GM12864 (cell line): ENCODE measurements at regions not wholly inside any gene's neighbourhood (a gene's known extent, or its start where the extent isn't known, plus 50 kb on each side); places are given as distances from the start of the nearest gene placed in this dataset.

Experiments used
- DNase-seq: peaks from one replicate; pipeline ENCODE4 v3.0.0-alpha.2; 2011; ENCODE audit warnings: low read depth
- H3K4me3 ChIP-seq: 2 replicates; pipeline ENCODE4 v1.5.1; 2011; ENCODE audit warnings: mild to moderate bottlenecking, low read depth, low read length, control low read depth
- TF ChIP-seq, protein P1 (sequence below): IDR thresholded peaks from 2 replicates; pipeline ENCODE4 v1.5.1; 2011; ENCODE audit warnings: low read depth, mild to moderate bottlenecking, moderate library complexity, low read length, control low read depth, inconsistent platforms; ENCODE audit errors: missing control alignments

DNA sequence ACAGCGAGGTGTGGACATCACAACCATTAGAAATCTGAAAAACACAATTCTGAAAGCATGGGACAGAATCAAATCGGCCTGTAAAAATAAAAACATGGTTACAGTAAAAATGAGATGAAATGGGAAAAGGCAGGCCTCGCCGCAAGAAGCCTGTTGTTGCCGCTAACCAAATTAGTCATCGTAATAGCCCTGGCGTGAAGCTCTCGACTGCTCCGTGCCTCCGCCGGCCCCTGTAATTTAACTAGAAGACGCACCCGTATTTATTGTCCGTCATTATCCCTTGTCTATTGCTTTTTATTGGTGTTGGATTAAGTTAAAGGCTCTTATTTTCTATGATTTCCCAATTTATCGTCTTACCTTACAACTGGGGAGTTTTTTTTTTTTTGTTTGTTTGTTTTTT, 334.6 kb upstream of the EEF2KMT start:
- no peak for DNase-seq
- TF ChIP-seq, protein P1, sequence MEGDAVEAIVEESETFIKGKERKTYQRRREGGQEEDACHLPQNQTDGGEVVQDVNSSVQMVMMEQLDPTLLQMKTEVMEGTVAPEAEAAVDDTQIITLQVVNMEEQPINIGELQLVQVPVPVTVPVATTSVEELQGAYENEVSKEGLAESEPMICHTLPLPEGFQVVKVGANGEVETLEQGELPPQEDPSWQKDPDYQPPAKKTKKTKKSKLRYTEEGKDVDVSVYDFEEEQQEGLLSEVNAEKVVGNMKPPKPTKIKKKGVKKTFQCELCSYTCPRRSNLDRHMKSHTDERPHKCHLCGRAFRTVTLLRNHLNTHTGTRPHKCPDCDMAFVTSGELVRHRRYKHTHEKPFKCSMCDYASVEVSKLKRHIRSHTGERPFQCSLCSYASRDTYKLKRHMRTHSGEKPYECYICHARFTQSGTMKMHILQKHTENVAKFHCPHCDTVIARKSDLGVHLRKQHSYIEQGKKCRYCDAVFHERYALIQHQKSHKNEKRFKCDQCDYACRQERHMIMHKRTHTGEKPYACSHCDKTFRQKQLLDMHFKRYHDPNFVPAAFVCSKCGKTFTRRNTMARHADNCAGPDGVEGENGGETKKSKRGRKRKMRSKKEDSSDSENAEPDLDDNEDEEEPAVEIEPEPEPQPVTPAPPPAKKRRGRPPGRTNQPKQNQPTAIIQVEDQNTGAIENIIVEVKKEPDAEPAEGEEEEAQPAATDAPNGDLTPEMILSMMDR: no peak
- no peak overlapping the region for H3K4me3 ChIP-seq

DNA sequence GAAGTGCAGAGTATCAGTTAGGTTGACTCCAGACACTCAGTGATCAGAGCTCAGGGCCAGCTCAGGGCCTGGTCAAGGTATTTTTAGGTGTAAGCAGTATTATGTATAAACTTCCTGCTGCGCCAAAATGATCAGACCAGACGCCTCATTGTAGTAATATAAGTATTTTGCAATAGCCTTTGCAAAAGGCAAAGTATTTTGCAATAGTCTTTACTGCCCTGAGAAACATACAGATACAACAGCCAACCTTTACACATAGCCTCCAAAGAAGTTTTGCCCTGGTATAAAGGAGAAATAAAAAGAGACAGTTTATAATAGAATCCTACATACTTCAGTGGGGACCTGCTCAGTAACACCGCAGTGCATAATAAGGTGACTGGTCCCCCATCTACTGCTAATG, 333.0 kb upstream of the EEF2KMT start:
- H3K4me3 ChIP-seq: no peak overlapping the region
- TF ChIP-seq, protein P1: no peak
- DNase-seq: no peak

DNA sequence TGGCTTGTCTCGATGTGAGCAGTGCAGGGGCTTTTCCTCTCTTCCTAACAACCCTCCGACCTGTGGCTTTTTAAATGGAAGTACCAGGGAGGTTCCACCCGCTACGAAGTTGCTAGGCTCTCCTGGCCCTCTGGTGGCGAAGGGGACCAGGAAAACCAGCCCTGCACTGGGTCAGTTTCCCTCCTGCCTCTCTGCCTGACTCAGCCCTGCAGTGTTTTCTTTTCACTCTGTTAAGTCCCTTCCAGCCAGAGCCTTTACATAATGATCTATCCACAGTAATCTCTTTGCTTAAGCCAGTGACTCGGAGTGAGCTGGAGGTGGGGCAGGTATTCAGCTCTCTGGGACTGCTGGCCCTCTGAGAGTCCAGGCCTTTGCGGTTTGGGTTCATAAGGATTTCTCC, 331.3 kb upstream of the EEF2KMT start:
- H3K4me3 ChIP-seq: no peak overlapping the region
- no peak for DNase-seq
- TF ChIP-seq, protein P1: no peak

DNA sequence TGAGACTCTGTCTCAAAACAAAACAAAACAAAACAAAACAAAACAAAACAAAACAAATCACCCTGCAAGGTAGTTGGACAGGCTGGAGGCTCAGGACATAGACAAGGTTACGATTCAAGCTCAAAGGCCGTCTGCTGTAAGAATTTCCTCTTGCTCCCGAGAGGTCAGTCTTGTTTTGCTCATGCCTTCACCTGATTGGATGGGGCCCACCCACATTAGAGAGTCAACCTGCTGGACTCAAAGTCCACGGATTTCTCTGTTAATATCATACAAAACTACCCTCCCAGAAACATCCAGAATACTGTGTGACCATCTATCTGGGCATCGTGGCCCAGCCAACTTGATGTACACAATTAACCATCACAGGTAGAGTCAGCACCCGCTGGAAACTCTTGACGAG, 330.0 kb upstream of the EEF2KMT start:
- DNase-seq: no peak
- no peak overlapping the region for H3K4me3 ChIP-seq
- TF ChIP-seq, protein P1: no peak

DNA sequence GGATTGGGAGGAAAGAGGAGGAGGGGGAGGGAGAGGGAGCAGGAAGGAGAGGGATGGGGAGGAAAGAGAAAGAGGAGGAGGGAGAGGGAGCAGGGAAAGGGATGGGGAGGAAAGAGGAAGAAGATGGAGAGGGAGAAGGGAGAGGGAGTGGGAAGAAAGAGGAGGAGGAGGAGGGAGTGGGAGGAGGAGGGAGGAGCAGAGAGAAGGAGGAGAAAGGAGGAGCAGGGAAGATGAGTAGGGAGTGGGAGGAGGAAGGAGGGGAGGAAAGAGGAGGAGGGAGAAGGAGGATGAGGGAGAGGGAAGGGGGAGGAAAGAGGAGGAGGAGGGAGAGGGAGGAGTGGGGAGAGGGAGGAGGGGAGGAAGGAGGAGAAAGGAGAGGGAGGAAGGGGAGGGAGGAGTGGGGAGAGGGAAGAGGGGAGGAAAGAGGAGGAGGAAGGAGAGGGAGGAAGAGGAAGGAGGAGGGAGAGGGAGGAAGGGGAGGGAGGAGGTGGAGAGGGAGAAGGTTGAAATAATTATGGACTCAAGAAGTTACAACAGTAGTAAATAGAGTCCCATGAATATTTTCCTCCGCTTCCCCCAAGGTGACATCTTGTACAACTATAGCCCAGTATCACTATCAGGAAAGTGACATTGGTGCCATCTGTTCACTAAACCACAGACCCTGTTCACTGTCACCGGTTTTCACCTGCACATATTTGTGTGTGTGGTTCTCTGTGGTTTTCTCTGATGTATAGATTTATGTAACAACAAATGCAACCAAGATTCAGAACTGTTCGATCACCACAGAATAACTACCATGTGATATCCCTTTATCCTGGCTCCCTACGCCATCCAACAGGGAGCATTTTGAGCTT, 325.3 kb upstream of the EEF2KMT start:
- TF ChIP-seq, protein P1: no peak
- DNase-seq: no peak
- no peak overlapping the region for H3K4me3 ChIP-seq

DNA sequence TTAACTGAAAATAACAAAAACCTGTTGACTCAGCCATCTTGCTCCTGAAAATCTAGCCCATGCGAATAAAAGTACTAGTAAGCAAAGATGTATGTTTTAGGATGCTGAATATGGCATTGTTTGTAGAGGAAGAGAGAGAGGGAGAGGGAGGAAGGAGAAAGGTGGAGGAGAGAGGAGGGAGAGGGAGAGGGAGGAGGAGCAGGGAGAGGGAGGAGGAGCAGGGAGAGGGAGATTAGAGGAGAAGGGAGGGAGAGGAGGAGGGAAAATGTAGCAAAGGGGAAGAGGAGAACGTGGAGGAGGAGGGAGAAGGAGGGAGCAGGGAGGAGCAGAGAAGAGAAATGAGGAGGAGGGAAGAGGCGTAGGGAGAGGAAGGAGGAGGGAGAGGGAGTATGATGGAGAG, 324.5 kb upstream of the EEF2KMT start:
- TF ChIP-seq, protein P1: no peak
- H3K4me3 ChIP-seq: no peak overlapping the region
- no peak for DNase-seq

DNA sequence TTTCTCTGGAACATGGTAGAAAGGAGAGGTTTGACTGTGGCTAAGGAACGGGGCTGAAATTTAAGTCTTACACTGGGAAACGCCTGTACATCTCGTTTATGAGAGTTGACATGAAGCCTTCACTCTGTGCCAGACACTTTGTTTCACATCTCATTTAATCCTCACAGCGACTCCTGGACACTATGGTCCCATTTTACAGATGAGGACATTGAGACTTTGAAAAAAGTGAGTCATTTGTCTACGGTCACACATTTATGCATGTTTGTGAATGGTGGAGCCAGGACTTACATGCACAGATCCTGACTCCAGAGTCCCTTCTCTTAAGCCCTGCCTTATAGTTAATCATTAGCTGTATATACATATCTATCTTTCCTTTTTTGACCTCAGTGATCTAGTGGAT, 318.4 kb upstream of the EEF2KMT start:
- TF ChIP-seq, protein P1: no peak
- no peak overlapping the region for H3K4me3 ChIP-seq
- DNase-seq: no peak
